ENCODE measurements at regions not wholly inside any gene's neighbourhood (a gene's known extent, or its start where the extent isn't known, plus 50 kb on each side); places are given as distances from the start of the nearest gene placed in this dataset.
A peak's percentile ranks its signal among the peaks of the same experiment; 100 is the strongest.

DNA sequence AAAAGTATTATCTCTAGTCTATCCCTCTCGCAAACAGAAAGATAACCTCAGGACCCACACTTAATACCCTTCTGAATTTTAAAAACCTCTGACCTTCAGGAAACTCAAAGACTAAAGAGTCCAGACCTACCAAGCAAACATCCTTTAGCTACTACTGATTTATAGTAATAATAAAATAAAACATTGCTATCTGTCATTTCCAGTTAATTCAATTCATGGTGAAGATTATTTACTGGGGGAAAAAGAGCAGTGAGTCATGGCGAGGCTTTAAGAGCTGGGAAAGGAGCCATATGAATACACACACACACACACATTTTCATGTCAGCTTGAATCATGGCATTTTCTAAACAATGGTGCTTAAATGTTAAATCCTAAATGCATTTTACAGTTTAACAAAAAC is 87.1 kb downstream of the FAM76B start:
- H3K14ac ChIP-seq (replicated peaks; ENCODE audit: low read depth, low read length) = no peak overlapping the region
- ATAC-seq (ENCODE audit: low read depth) (peak; percentile 63), DNase-seq (peak; percentile 91)
- no peak overlapping the region for H2AK5ac ChIP-seq (ENCODE audit: low read depth, low read length)
- no peak overlapping the region for H3K56ac ChIP-seq (ENCODE audit: extremely low read depth, insufficient read depth, low read length)
- H2AK9ac ChIP-seq (replicated peaks; ENCODE audit: low read depth, low read length, poor library complexity) = no peak overlapping the region
- H3K9ac ChIP-seq (ENCODE audit: low read depth, low read length) = no peak overlapping the region
- peaks cover 14% of the 10 kb centered on the region for H3K4me1 ChIP-seq (ENCODE audit: control insufficient read depth, insufficient read depth, low read length)
- no peak overlapping the region for H2BK20ac ChIP-seq (ENCODE audit: low read depth, low read length)
- no peak overlapping the region for H2AFZ ChIP-seq (replicated peaks; ENCODE audit: low read length, poor library complexity)
- no peaks in the 10 kb centered on the region for H3K9me3 ChIP-seq (ENCODE audit: control insufficient read depth, insufficient read depth, low read length)
- intact Hi-C loops (cut with micrococcal nuclease) = loop anchor here (5.0 to 10.0 kb wide), 2 partner anchors 298 to 725 kb away; no protein-coding TSS in a partner anchor
- no peaks in the 10 kb centered on the region for H4K20me1 ChIP-seq (ENCODE audit: insufficient read depth, low read length)
- H2BK5ac ChIP-seq (ENCODE audit: low read depth, low read length, poor library complexity, severe bottlenecking) = no peak overlapping the region
- H2BK15ac ChIP-seq (ENCODE audit: low read depth, low read length) = no peak overlapping the region
- CTCF ChIA-PET = no interaction called here
- H3K27me3 ChIP-seq (ENCODE audit: control insufficient read depth, insufficient read depth, low read length) = peaks cover 3% of the 10 kb centered on the region
- H3K36me3 ChIP-seq (ENCODE audit: control insufficient read depth, insufficient read depth, low read length) = no peaks in the 10 kb centered on the region
- no peak overlapping the region for H3K23ac ChIP-seq (ENCODE audit: low read depth, low read length)
- WGBS, 2 experiments (ENCODE audit: extremely low coverage in 2 of 2, insufficient read length in 1 of 2) = no CpG with 5 or more reads among the region's 2 CpGs
- no TSS peak for BruUV-seq (replicated peaks)
- H3K4ac ChIP-seq (ENCODE audit: low read depth, low read length) = no peak overlapping the region
- H3K79me1 ChIP-seq (ENCODE audit: low read depth in 1 of 2, low read length in 2 of 2) = no peaks in the 10 kb centered on the region
- TF ChIP-seq, protein P1, sequence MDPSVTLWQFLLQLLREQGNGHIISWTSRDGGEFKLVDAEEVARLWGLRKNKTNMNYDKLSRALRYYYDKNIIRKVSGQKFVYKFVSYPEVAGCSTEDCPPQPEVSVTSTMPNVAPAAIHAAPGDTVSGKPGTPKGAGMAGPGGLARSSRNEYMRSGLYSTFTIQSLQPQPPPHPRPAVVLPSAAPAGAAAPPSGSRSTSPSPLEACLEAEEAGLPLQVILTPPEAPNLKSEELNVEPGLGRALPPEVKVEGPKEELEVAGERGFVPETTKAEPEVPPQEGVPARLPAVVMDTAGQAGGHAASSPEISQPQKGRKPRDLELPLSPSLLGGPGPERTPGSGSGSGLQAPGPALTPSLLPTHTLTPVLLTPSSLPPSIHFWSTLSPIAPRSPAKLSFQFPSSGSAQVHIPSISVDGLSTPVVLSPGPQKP (IDR thresholded peaks at IDR 0.05; ENCODE audit: borderline replicate concordance, low read depth, low read length) = no peak
- peak; percentile 84 for TF ChIP-seq FOS (IDR thresholded peaks at IDR 0.05; ENCODE audit: low read depth, low read length)
- peak; percentile 29 for TF ChIP-seq RAD21 (IDR thresholded peaks at IDR 0.05; ENCODE audit: low read length)
- no peak for TF ChIP-seq MAFK (IDR thresholded peaks at IDR 0.05; ENCODE audit: low read depth, low read length)
- TF ChIP-seq POLR2A (IDR thresholded peaks at IDR 0.05; ENCODE audit: low read depth, low read length) = no peak
- no peak for TF ChIP-seq RCOR1 (IDR thresholded peaks at IDR 0.05; ENCODE audit: insufficient replicate concordance, low read length)
- no peak for TF ChIP-seq CEBPB (IDR thresholded peaks at IDR 0.05; ENCODE audit: low read depth, low read length)
- TF ChIP-seq, protein P2, sequence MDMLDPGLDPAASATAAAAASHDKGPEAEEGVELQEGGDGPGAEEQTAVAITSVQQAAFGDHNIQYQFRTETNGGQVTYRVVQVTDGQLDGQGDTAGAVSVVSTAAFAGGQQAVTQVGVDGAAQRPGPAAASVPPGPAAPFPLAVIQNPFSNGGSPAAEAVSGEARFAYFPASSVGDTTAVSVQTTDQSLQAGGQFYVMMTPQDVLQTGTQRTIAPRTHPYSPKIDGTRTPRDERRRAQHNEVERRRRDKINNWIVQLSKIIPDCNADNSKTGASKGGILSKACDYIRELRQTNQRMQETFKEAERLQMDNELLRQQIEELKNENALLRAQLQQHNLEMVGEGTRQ (IDR thresholded peaks at IDR 0.05; ENCODE audit: low read depth, low read length) = no peak
- TF ChIP-seq RFX5 (IDR thresholded peaks at IDR 0.05; ENCODE audit: low read depth, low read length) = no peak
- TF ChIP-seq MAZ (IDR thresholded peaks at IDR 0.05; ENCODE audit: borderline replicate concordance, low read depth, low read length) = no peak
- TF ChIP-seq, protein P3, sequence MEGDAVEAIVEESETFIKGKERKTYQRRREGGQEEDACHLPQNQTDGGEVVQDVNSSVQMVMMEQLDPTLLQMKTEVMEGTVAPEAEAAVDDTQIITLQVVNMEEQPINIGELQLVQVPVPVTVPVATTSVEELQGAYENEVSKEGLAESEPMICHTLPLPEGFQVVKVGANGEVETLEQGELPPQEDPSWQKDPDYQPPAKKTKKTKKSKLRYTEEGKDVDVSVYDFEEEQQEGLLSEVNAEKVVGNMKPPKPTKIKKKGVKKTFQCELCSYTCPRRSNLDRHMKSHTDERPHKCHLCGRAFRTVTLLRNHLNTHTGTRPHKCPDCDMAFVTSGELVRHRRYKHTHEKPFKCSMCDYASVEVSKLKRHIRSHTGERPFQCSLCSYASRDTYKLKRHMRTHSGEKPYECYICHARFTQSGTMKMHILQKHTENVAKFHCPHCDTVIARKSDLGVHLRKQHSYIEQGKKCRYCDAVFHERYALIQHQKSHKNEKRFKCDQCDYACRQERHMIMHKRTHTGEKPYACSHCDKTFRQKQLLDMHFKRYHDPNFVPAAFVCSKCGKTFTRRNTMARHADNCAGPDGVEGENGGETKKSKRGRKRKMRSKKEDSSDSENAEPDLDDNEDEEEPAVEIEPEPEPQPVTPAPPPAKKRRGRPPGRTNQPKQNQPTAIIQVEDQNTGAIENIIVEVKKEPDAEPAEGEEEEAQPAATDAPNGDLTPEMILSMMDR (conservative IDR thresholded peaks at IDR 0.05; ENCODE audit: low read depth, low read length) = no peak
- TF ChIP-seq NFE2L2 (IDR thresholded peaks at IDR 0.05; ENCODE audit: low read depth, low read length) = no peak
- TF ChIP-seq MXI1 (IDR thresholded peaks at IDR 0.05; ENCODE audit: borderline replicate concordance, low read depth, low read length) = no peak
- TF ChIP-seq CHD1 (IDR thresholded peaks at IDR 0.05; ENCODE audit: low read depth, low read length) = no peak
- no peak for TF ChIP-seq SMC3 (IDR thresholded peaks at IDR 0.05; ENCODE audit: low read depth, low read length)
- no peak overlapping the region for H2BK120ac ChIP-seq (ENCODE audit: low read depth, low read length)
- H3K4me3 ChIP-seq (ENCODE audit: insufficient read depth, low read depth, low read length) = no peak overlapping the region
- H4K91ac ChIP-seq (ENCODE audit: insufficient read depth, low read depth, low read length) = no peak overlapping the region
- no peak overlapping the region for H4K5ac ChIP-seq (ENCODE audit: low read depth, low read length)
- dilution Hi-C loops (cut with HindIII; ENCODE audit: low sequenced_read_pairs, unreplicated experiment) = no loop called here
- in situ Hi-C loops (cut with MboI; ENCODE audit: low sequenced_read_pairs) = no loop called here
- no peak overlapping the region; the same call in 1 of the 2 replicates for H3K4me2 ChIP-seq (ENCODE audit: low read depth, low read length)
- no peaks in the 10 kb centered on the region for H3K9me1 ChIP-seq (ENCODE audit: insufficient read depth, low read length)
- 0 out of 2 replicates have a peak overlapping the region, but pooled peaks have one; percentile 3 for H3K27ac ChIP-seq (ENCODE audit: insufficient read depth, low read length)
- peak overlapping the region; percentile 41; the same call in 1 of the 2 replicates for H3K18ac ChIP-seq (ENCODE audit: low read depth, low read length)
- POLR2A ChIA-PET (ENCODE audit: unreplicated experiment) = no interaction called here
- H4K8ac ChIP-seq (ENCODE audit: low read depth in 2 of 2, low read length in 2 of 2) = no peak overlapping the region

Measured in IMR-90 (cell line).